Upper lobe of right lung (tissue), 1 donor: ENCODE measurements at regions not wholly inside any gene's neighbourhood (a gene's known extent, or its start where the extent isn't known, plus 50 kb on each side); places are given as distances from the start of the nearest gene placed in this dataset.
A peak's percentile ranks its signal among the peaks of the same experiment; 100 is the strongest.

Source experiments
- ATAC-seq: fragments of 200-7000 bp; cut with Tn5 transposase; one replicate; pipeline ENCODE4 v1.9.1; 2020; ENCODE audit warnings: mild to moderate bottlenecking, moderate library complexity
- DNase-seq: peaks from one replicate; pipeline ENCODE4 v3.0.0-alpha.2; 2020
- H3K27ac ChIP-seq: fragments of 200-600 bp; one replicate; pipeline ENCODE4 v1.8.0; 2022
- H3K27me3 ChIP-seq: fragments of 200-600 bp; one replicate; pipeline ENCODE4 v1.8.0; 2022; ENCODE audit warnings: mild to moderate bottlenecking
- H3K36me3 ChIP-seq: fragments of 200-600 bp; one replicate; pipeline ENCODE4 v1.8.0; 2022
- H3K4me1 ChIP-seq: fragments of 200-600 bp; one replicate; pipeline ENCODE4 v1.8.0; 2022
- H3K4me3 ChIP-seq: fragments of 200-600 bp; one replicate; pipeline ENCODE4 v1.8.0; 2022; ENCODE audit warnings: mild to moderate bottlenecking
- H3K9me3 ChIP-seq: fragments of 200-600 bp; one replicate; pipeline ENCODE4 v1.8.0; 2022
- CTCF ChIP-seq: fragments of 200-600 bp; IDR thresholded peaks from one replicate; pipeline ENCODE4 v1.8.0; 2022; ENCODE audit warnings: antibody characterized with exemption
- intact Hi-C: fragments of 100-400 bp; cut with DNase I; formaldehyde crosslinking; loops from one replicate; pipeline ENCODE4 v1.11.0; 2022
- donor health status: DM: no; HTN: yes; CAD: no; lungs with severe emphysema.

DNA sequence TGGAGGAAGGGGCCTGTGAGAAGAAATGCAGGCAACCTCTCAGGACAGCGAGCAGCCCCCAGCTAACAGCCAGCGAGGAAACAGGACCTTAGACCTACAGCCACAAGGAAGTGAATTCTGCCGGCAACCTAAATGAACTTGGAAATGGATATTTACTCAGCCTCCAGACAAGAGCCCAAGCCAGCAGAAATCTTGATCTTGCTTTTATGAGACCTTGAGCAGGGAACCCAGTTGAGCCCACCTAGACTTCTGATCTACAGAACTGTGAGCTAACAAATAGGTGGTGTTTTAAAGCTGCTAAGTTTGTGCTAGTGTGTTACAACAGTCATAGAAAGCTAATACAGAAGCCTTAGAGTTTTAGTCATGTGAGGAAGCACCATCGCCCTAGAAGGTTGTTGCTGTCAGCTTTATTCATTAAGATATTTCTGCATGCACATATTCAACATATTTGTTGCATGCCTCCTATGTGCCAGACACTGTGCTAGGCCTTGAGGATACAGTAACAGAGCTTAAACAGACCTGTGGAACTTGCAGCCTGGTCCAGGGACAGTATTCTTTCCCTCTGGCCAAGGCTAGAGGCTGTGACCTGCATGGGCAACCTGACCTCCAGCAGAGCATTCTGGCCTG, 50.3 kb downstream of the NALF2 start:
- Histone ChIP-seq H3K4me1 (no peaks in the 10 kb centered on the region), H3K27ac (no peak overlapping the region), H3K36me3 (no peaks in the 10 kb centered on the region), H3K9me3 (no peaks in the 10 kb centered on the region), H3K4me3 (no peak overlapping the region), H3K27me3 (no peaks in the 10 kb centered on the region)
- intact Hi-C loops, result no loop called here
- DNase-seq (no peak), ATAC-seq (no peak)
- no peak for TF ChIP-seq CTCF

GRCh38 chrX:69555481-69556041, 51.4 kb downstream of the NALF2 start:
- DNase-seq, result no peak
- ATAC-seq, result no peak
- H3K27me3 ChIP-seq, result no peaks in the 10 kb centered on the region

DNA sequence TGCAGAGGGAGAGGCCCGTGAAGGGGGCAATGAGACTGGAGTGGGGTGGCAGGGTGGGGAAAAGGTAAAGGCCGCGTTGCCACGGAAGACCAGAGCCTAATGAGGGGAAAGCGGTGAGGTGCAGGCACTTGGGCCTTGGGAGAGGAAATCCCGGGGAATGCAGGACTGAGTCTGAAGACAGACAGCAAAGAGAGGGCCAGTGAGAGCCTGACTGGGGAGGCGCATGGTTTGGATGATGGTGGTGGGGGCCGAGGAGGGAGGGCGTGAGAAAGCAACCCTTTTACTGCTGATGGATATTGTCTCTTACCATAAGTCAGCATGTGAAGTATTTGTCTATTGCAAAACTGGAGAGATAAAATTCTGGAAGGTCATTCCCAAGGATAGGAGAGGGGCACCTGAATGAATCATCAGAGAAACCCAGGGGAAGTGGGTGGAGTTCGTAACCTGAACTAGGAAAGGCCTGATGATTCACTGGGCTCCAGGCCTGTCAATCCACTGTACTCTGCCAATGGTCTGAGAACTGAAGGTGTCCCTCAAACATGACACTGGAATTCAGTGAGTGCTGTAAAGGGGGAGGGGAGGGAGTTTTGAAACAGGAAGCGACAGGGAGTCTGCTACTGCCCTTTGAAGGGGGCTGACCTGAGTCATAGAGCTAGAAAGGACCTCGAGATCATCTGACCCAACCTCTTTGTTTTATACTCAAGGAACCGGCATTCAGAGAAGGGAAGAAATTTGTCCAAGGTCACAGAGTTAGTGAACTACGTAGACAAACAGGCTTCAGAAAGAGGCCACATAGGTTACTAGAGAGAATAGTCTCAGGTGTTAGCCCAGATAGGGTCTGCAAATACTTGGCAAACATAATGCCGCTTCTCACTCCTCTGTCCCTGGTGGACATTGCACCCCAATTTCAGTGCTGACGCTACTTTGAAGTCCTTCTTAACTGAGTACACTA, 52.2 kb downstream of the NALF2 start:
- Histone ChIP-seq H3K27ac (no peak overlapping the region), H3K27me3 (no peaks in the 10 kb centered on the region), H3K36me3 (no peaks in the 10 kb centered on the region), H3K4me3 (no peak overlapping the region), H3K4me1 (no peaks in the 10 kb centered on the region), H3K9me3 (no peaks in the 10 kb centered on the region)
- no peak for TF ChIP-seq CTCF
- ATAC-seq (peak; percentile 87), DNase-seq (no peak)
- intact Hi-C loops, result no loop called here

More at GRCh38 chrX:69555481-69556041, 51.4 kb downstream of the NALF2 start:
- Histone ChIP-seq H3K9me3 (no peaks in the 10 kb centered on the region), H3K4me1 (no peaks in the 10 kb centered on the region), H3K27ac (no peak overlapping the region), H3K36me3 (no peaks in the 10 kb centered on the region), H3K4me3 (no peak overlapping the region)
- TF ChIP-seq CTCF, result no peak
- intact Hi-C loops, result no loop called here

GRCh38 chrX:69562904-69563578, 52.9 kb upstream of the EDA start:
- H3K4me3 ChIP-seq, result no peak overlapping the region
- no peak for DNase-seq
- no peaks in the 10 kb centered on the region for H3K27me3 ChIP-seq

More at GRCh38 chrX:69562904-69563578, 52.9 kb upstream of the EDA start:
- H3K36me3 ChIP-seq, result no peaks in the 10 kb centered on the region
- intact Hi-C loops, result no loop called here
- ATAC-seq, result no peak
- no peaks in the 10 kb centered on the region for H3K9me3 ChIP-seq
- H3K4me1 ChIP-seq, result no peaks in the 10 kb centered on the region
- no peak overlapping the region for H3K27ac ChIP-seq
- no peak for TF ChIP-seq CTCF
